Posterior vena cava (tissue), 2 donors: ENCODE measurements at regions not wholly inside any gene's neighbourhood (a gene's known extent, or its start where the extent isn't known, plus 50 kb on each side); places are given as distances from the start of the nearest gene placed in this dataset.
"Not testable (repeated sequence)": the region's sequence is repeated elsewhere in the genome, so short reads cannot be mapped to it uniquely, and the experiment has no call there.

ENCODE experiments used
- DNase-seq: peaks from one replicate; pipeline ENCODE4 v3.0.0-alpha.2; 2020; ENCODE audit warnings: low spot score
- intact Hi-C, 2 donors: fragments of 100-400 bp; cut with DNase I; formaldehyde crosslinking; loops; one replicate each; pipeline versions ENCODE4 v1.14.1 to v1.14.2; 2022 to 2023
- donor health status: DM: yes; HTN: yes; CAD: no.
- donor health status: DM: yes; HTN: yes; CAD: no.

- intact Hi-C loops = no loop called here
- no peak for DNase-seq
Observed at GRCh38 chr3:36165509-36166290, 214.6 kb upstream of the STAC start.

GRCh38 chr3:36166477-36166876, 213.8 kb upstream of the STAC start:
- intact Hi-C loops = no loop called here
- DNase-seq = no peak

GRCh38 chr3:36172699-36173098, 207.6 kb upstream of the STAC start:
- DNase-seq = no peak
- intact Hi-C loops = no loop called here

- intact Hi-C loops = no loop called here
- DNase-seq = no peak
Observed at GRCh38 chr3:36175113-36175812, 205.0 kb upstream of the STAC start.

- intact Hi-C loops = no loop called here
- DNase-seq = no peak
Observed at GRCh38 chr3:36175916-36176461, 204.3 kb upstream of the STAC start.

- DNase-seq = no peak
- intact Hi-C loops = no loop called here
Observed at GRCh38 chr3:36178018-36178417, 202.3 kb upstream of the STAC start.

- no peak for DNase-seq
- intact Hi-C loops = no loop called here
Observed at GRCh38 chr3:36182024-36182423, 198.3 kb upstream of the STAC start.

GRCh38 chr3:36187197-36187596, 193.1 kb upstream of the STAC start:
- intact Hi-C loops, DNase-seq: not testable (repeated sequence)

- intact Hi-C loops = no loop called here
- no peak for DNase-seq
Observed at GRCh38 chr3:36192901-36193300, 187.4 kb upstream of the STAC start.

- intact Hi-C loops = no loop called here
Observed at GRCh38 chr3:36193448-36193847, 186.9 kb upstream of the STAC start.

GRCh38 chr3:36196058-36196457, 184.2 kb upstream of the STAC start:
- intact Hi-C loops = no loop called here
- no peak for DNase-seq

More at GRCh38 chr3:36193448-36193847, 186.9 kb upstream of the STAC start:
- no peak for DNase-seq

- DNase-seq = no peak
- intact Hi-C loops = no loop called here
Observed at GRCh38 chr3:36197151-36197550, 183.2 kb upstream of the STAC start.

- DNase-seq = no peak
- intact Hi-C loops = no loop called here
Observed at GRCh38 chr3:36201546-36201945, 178.8 kb upstream of the STAC start.

GRCh38 chr3:36206956-36207580, 173.2 kb upstream of the STAC start:
- no peak for DNase-seq
- intact Hi-C loops = no loop called here

GRCh38 chr3:36210840-36211651, 169.3 kb upstream of the STAC start:
- no peak for DNase-seq
- intact Hi-C loops = no loop called here

GRCh38 chr3:36211652-36211999, 168.7 kb upstream of the STAC start:
- no peak for DNase-seq
- intact Hi-C loops = no loop called here

- DNase-seq = no peak
- intact Hi-C loops = no loop called here
Observed at GRCh38 chr3:36212251-36212650, 168.1 kb upstream of the STAC start.

GRCh38 chr3:36214460-36214859, 165.8 kb upstream of the STAC start:
- intact Hi-C loops = no loop called here

GRCh38 chr3:36215241-36215640, 165.1 kb upstream of the STAC start:
- intact Hi-C loops = no loop called here
- no peak for DNase-seq

More at GRCh38 chr3:36214460-36214859, 165.8 kb upstream of the STAC start:
- no peak for DNase-seq
